ENCODE measurements at regions not wholly inside any gene's neighbourhood (a gene's known extent, or its start where the extent isn't known, plus 50 kb on each side); places are given as distances from the start of the nearest gene placed in this dataset.
"Not testable (repeated sequence)": the region's sequence is repeated elsewhere in the genome, so short reads cannot be mapped to it uniquely, and the experiment has no call there.

DNA sequence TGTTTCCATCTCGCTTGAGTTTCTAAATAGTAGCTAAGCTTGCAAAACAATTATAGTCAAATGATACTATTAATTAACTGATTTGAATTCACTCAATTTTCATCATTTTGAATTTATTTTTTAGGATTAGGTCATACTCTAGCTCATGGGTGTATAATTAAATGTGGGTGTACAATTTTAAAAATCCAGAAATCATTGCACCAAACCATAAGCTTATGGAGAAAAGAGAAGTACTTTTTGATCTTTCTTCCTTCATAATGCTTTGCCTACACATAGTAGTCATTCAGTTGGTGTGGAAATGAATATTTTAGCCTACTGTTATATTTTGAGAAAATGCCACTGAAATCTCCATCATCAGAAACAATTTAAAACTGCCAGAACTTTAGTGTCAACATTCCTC is 175.1 kb downstream of the CD47 start:
- no peak overlapping the region for H3K27ac Mint-ChIP-seq
- peaks cover 18 to 19% of the 10 kb centered on the region in 2 donors for H3K27me3 Mint-ChIP-seq

DNA sequence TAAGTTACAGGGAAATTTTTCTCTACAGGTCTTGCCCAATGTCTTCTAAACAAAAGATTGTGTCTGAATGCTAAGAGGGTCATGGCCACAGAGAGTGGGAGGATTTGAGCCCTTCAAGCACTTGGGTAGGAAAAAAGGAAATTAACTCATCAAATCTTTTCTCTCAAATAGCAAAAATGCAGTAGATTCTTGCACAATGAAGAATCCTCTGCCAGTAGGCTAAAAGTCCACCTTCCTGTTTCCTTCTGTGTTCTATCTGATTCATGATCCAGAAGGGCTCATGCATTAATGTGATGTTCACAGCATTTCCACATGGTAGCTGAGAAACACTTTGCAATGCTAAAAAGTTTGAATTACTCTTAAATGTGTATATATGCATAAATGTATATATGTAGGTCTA is 177.1 kb downstream of the CD47 start:
- no peak overlapping the region for H3K4me3 Mint-ChIP-seq
- H3K4me1 Mint-ChIP-seq: peaks cover 8 to 14% of the 10 kb centered on the region in 2 donors
- no peaks in the 10 kb centered on the region for H3K9me3 Mint-ChIP-seq
- DNase-seq (no peak), ATAC-seq (replicated peaks) (no peak)
- H3K27ac Mint-ChIP-seq: no peak overlapping the region
- no peaks in the 10 kb centered on the region for H3K36me3 Mint-ChIP-seq
- peaks cover 18% of the 10 kb centered on the region in 2 donors for H3K27me3 Mint-ChIP-seq

More for the DNA sequence above, 175.1 kb downstream of the CD47 start:
- no peak for ATAC-seq (replicated peaks)
- Mint-ChIP-seq H3K4me1 (peaks cover 5 to 8% of the 10 kb centered on the region in 2 donors), H3K36me3 (no peaks in the 10 kb centered on the region), H3K4me3 (no peak overlapping the region), H3K9me3 (no peaks in the 10 kb centered on the region)
- no peak for DNase-seq

DNA sequence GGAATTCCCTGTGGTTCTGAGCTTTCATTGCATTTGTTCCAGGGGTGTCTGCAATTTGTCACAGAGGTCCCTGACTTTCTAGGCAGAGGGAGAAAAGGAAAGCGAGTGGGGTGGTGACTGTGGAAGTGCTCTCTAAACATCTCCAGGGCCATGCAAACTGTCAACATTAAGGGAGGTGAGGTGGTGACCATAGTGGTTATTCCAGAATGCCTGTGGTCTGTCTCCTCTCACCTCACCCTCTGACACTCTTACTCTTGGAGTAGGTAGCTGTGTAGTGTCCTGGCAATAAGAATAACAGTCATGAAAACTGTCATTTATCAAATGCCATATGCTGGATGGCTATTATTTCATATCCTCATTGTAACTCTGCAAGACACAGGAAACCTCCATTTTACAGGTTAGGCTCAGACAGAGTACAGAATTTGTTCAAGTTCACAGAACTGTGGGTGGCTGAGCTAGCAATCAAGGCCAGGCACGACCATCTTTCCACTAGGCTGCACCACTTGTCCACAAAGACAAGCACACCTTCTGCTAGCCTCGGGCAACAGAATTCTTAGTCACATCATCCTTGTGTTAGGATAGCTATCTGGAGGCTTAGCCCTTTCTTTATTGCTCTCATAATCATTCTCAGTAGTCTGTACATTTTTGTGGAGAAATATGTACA is 179.4 kb downstream of the CD47 start:
- ATAC-seq (replicated peaks) (no peak), DNase-seq (no peak)
- H3K27ac Mint-ChIP-seq: peak overlapping the region; percentile 31
- peaks cover 3 to 7% of the 10 kb centered on the region in 2 donors for H3K27me3 Mint-ChIP-seq
- no peaks in the 10 kb centered on the region for H3K9me3 Mint-ChIP-seq
- H3K4me3 Mint-ChIP-seq: no peak overlapping the region
- no peaks in the 10 kb centered on the region for H3K36me3 Mint-ChIP-seq
- H3K4me1 Mint-ChIP-seq: peaks cover 8 to 14% of the 10 kb centered on the region in 2 donors

DNA sequence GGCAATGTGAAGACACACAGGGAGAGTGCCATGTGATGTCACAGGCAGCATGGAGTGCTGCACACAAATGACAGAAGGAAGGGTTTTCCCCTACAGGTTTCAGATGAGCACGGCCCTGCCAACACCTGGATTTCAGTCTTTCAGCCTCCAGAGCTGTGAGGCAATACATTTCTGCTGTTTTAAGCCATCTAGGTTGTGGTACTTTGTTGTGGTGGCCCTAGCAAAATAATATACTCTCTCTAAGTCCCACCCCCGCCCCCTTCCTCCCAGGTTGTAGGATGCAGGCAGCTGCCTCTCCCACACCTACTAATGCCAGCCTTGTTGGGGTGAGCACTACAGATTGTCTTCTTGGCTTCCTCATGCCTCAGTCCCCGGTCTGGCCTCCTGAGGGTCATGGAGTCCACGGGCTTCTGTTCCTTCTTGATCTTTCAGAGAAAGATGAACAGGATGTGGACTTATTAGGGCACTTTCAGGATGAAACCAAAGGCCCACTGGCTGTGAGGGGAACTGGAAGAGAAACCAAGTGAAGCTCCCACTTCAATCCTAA is 180.0 kb downstream of the CD47 start:
- Mint-ChIP-seq H3K9me3 (no peaks in the 10 kb centered on the region), H3K27ac (peak overlapping the region; percentile 31), H3K27me3 (peaks cover 0 to 4% of the 10 kb centered on the region in 2 donors), H3K4me3 (no peak overlapping the region), H3K36me3 (no peaks in the 10 kb centered on the region), H3K4me1 (peaks cover 8 to 14% of the 10 kb centered on the region in 2 donors)
- ATAC-seq (replicated peaks) (peak; percentile 98), DNase-seq (peak; percentile 31)

DNA sequence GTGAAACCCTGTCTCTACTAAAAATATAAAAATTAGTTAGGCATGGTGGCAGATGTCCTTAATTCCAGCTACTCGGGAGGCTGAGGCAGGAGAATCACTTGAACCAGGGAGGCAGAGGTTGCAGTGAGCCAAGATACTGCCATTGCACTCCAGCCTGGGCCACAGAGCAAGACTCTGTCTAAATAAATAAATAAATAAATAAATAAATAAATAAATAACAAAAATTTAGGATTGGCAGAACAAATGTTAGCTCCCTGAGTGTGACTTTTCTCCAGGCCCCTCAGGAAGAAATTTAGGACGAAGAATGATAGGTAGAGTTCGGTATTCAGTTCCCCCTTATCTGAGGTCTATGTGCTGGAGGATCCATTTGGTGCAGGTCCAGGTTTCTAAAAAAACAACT is 181.2 kb downstream of the CD47 start:
- not testable (repeated sequence) for DNase-seq; H3K4me3 Mint-ChIP-seq; H3K36me3 Mint-ChIP-seq; ATAC-seq (replicated peaks); H3K9me3 Mint-ChIP-seq; H3K27ac Mint-ChIP-seq; H3K27me3 Mint-ChIP-seq
- peaks cover 8 to 14% of the 10 kb centered on the region in 2 donors for H3K4me1 Mint-ChIP-seq

DNA sequence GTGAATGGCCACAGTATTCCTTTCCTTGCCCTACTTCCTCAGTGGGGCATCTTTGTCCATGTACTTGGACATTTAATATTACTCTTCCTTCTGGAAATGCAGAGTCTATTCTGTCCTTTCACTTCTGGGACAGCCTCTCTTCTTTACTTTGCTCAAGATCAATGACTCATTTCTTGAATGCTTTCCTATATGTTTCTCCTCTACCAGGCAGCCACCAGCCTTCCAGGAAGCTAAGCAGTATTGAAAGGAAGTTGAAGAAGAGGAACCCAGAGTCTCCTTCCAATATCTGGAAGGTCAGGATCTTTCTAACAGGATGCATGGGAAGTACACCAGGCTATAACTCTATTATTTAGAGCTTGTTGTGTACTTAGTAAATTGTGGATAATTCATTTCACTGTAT is 182.8 kb downstream of the CD47 start:
- H3K4me1 Mint-ChIP-seq: peaks cover 8 to 14% of the 10 kb centered on the region in 2 donors
- no peaks in the 10 kb centered on the region for H3K36me3 Mint-ChIP-seq
- ATAC-seq (replicated peaks) (no peak), DNase-seq (no peak)
- no peak overlapping the region for H3K27ac Mint-ChIP-seq
- H3K27me3 Mint-ChIP-seq: peaks cover 3 to 6% of the 10 kb centered on the region in 2 donors
- no peak overlapping the region for H3K4me3 Mint-ChIP-seq
- no peaks in the 10 kb centered on the region for H3K9me3 Mint-ChIP-seq

DNA sequence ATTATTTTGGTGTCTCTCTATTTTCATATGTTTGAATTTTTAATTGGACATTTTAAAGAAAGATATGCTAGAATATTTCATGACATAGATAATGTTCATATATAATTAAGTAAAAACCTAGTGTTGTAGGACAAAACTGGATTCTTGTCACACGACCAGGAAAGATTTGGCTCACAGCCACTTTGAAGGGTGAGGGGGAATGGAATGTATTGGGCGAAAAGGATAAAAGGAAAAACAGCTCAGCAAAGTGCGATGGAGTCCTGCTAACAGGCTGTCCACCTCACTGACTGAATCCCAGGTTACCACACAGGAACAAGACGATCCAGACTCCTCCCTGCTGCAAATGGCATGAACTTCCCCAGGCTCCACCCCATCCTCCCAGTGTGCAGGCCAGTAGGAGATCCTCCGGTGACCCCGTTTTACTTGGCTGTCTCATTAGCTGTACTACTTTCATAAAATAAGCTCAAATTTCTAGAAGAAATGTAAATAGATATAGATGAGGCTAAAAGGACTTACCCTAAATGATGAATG is 186.2 kb downstream of the CD47 start:
- Mint-ChIP-seq H3K36me3 (no peaks in the 10 kb centered on the region), H3K27ac (no peak overlapping the region), H3K27me3 (peaks cover 8 to 9% of the 10 kb centered on the region in 2 donors), H3K4me1 (no peaks in the 10 kb centered on the region), H3K9me3 (no peaks in the 10 kb centered on the region), H3K4me3 (no peak overlapping the region)
- ATAC-seq (replicated peaks): no peak
- no peak for DNase-seq

DNA sequence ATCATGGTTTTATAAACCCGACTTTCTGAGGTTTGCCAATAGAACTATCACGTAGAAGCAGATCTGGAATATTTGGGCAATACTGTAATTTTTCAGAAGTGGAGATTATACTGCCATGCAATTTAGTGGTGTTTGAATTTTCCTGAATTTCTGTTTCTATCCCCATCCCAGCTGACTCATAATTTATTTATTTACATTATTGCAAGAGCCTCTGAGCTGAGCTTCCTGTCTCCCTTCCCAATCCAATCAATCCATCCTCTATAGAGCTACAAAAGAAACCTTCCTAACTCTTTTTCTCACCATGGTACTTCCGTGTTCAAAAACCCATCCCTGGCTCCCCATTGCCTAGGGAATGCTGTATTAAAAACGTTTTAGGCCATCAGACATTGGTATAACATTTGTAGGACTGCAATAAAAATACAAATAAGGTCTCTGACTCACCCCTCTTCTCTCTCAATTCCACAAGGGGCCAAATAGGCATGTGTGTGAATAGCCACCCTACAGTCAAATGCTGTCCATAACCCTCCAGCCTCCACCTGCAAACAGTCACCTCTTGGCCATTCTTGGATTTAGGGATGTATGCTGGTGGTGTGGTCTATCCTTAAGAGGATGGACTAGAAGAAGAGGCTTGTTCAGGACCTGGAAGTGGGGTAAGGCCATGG is 190.7 kb downstream of the CD47 start:
- DNase-seq (no peak), ATAC-seq (replicated peaks) (no peak)
- H3K36me3 Mint-ChIP-seq: no peaks in the 10 kb centered on the region
- H3K27me3 Mint-ChIP-seq: peaks cover 20 to 30% of the 10 kb centered on the region in 2 donors
- H3K4me3 Mint-ChIP-seq: no peak overlapping the region
- no peaks in the 10 kb centered on the region for H3K9me3 Mint-ChIP-seq
- no peak overlapping the region for H3K27ac Mint-ChIP-seq
- H3K4me1 Mint-ChIP-seq: no peaks in the 10 kb centered on the region

DNA sequence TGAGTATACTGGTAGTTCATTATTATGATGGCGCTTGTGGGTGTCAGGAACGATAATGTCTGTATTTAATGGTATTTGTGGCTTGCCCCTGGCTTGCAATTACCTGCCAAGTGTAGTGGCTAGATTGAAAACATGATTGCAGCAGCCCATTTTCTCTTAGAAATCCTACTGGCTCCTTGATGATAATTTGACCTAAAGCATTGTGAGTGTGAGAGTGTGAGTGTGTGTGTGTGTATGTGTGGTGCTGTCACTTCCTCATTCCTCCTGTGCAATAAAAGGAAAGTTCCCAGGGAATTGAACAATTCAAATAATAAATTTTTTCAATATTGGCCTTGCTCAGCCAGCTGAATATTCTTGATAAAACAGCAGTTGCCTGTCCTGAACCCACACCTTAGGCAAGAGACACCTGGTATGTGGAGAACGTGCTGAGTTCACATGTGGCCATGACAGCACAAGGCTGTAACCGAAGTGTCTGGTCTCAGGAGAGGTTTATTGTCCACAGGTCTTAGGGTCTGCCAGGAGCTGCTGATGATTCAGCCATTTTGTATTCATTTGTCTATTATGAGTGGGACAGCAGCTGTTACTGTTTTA is 193.3 kb downstream of the CD47 start:
- no peak for DNase-seq
- no peak overlapping the region for H3K27ac Mint-ChIP-seq
- peaks cover 21 to 40% of the 10 kb centered on the region in 2 donors for H3K27me3 Mint-ChIP-seq
- H3K9me3 Mint-ChIP-seq: no peaks in the 10 kb centered on the region
- H3K36me3 Mint-ChIP-seq: no peaks in the 10 kb centered on the region
- H3K4me1 Mint-ChIP-seq: no peaks in the 10 kb centered on the region
- ATAC-seq (replicated peaks): no peak
- H3K4me3 Mint-ChIP-seq: no peak overlapping the region

DNA sequence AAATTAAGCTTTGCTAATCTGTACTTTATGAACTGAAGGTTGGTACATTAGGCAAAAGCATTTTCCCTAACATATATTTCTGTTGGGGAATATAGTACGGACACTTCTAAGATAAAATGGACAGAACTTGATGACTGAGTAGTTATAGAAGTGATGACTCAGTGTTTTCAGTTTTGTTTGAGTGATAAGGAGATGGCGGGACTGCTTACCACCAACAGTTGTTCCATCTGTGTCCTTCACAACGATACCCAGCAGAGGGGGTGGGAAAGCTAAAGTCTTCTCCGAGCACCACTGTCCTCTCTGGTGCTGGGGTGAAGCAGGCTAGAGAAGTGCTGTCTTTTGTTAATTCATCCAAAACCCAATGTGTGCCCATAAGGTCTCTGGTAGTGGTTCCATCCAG is 195.8 kb downstream of the CD47 start:
- H3K27ac Mint-ChIP-seq: no peak overlapping the region
- no peaks in the 10 kb centered on the region for H3K4me1 Mint-ChIP-seq
- H3K27me3 Mint-ChIP-seq: peaks cover 21 to 39% of the 10 kb centered on the region in 2 donors
- no peaks in the 10 kb centered on the region for H3K9me3 Mint-ChIP-seq
- ATAC-seq (replicated peaks) (no peak), DNase-seq (no peak)
- no peaks in the 10 kb centered on the region for H3K36me3 Mint-ChIP-seq
- no peak overlapping the region for H3K4me3 Mint-ChIP-seq

DNA sequence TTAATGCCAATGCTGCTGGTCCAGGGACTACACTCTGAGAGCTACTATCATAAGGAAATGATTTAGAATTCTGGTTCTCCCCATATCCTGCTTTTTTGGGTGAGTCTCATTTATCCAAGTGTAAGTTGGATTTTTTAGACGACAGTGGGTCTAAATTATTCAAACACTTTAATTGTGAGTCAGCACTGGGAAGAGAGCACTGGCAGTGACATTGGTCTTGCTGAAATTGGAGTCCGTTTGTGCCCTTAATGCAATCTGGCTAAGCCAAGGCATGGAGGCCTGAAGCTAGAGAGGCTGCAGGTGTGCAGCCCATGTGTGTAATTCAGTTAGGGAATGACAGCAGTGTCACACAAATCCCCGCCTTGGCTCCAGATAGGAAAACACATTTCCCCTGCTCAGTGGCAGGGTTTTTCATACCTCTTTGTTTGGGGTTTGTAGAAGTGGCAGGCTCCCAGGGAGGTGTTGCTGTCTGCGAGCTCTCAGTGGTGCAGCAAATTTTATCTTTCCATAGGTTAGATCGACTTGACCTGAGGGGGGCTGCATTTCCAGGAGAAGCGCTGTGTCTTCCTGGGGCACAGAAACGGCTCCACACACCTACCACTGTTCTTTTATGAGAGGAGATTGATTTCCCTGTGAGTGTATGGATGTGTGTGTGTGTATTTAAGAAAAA is 197.7 kb downstream of the CD47 start:
- H3K4me1 Mint-ChIP-seq: no peaks in the 10 kb centered on the region
- H3K36me3 Mint-ChIP-seq: no peaks in the 10 kb centered on the region
- ATAC-seq (replicated peaks): no peak
- peaks cover 3 to 5% of the 10 kb centered on the region in 2 donors for H3K9me3 Mint-ChIP-seq
- DNase-seq: no peak
- no peak overlapping the region for H3K4me3 Mint-ChIP-seq
- H3K27me3 Mint-ChIP-seq: peaks cover 21 to 45% of the 10 kb centered on the region in 2 donors
- no peak overlapping the region for H3K27ac Mint-ChIP-seq

DNA sequence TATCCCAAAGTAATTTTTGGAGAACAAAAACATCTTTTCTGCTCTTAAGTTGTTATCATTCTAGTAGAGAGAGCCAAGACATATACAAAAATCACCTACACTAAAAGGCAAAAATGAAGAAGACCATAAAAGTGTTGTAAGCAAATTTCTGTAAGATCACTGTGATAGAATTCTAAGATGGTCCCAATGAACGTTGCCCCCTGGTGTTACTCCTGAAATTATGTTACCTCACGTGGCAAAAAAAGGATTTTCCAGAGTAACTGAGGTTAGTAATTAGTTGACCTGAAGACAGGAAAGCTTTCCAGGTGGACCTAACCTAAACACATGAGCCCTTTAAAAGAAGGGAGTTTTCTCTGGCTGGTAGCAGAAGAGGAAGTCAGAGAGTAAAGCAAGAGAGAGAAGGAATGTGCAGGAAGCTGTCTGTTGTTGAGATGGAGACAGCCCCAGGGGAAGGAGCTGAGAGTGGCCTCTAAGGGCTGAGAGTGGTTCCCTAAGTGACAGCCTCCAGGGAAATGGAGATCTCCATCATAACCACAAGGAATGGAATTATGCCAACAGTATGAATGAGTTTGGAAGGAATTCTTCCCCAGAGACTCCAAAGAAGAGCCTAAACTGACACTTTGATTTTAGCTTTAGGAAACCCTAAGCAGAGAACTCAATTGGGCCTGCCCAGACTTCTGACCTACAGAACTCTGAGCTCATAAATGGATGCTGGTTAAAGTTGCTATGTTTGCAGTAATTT is 205.9 kb downstream of the CD47 start:
- ATAC-seq (replicated peaks) (no peak), DNase-seq (no peak)
- Mint-ChIP-seq H3K36me3 (no peaks in the 10 kb centered on the region), H3K4me1 (peaks cover 0 to 3% of the 10 kb centered on the region in 2 donors), H3K27ac (no peak overlapping the region), H3K27me3 (peaks cover 0 to 6% of the 10 kb centered on the region in 2 donors), H3K9me3 (peaks cover 4 to 5% of the 10 kb centered on the region in 2 donors), H3K4me3 (no peak overlapping the region)

DNA sequence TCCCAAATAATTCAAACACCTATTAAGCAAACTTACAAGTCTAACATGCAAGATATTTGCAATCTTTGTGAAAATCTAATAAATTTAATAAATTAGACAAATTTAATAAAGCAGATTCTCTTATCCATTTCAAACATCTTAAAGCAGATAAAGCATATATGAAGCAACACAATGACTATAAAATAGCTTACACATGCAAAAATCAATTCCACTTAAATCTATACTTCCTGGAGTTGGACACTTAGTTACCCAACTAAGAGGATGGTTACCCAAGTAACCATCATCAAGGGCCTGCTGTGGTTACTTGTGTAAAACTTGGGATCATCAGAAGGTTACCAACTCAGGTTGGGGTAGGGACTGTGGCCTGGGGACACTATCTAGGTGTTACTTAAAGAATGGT is 206.8 kb downstream of the CD47 start:
- Mint-ChIP-seq H3K27ac (no peak overlapping the region), H3K4me3 (no peak overlapping the region)
- no peak for DNase-seq

More for the DNA sequence above, 206.8 kb downstream of the CD47 start:
- peaks cover 0 to 3% of the 10 kb centered on the region in 2 donors for H3K4me1 Mint-ChIP-seq
- no peaks in the 10 kb centered on the region for H3K36me3 Mint-ChIP-seq
- H3K9me3 Mint-ChIP-seq: peaks cover 2% of the 10 kb centered on the region in 2 donors
- H3K27me3 Mint-ChIP-seq: peaks cover 0 to 2% of the 10 kb centered on the region in 2 donors
- ATAC-seq (replicated peaks): no peak

Data from stimulated activated naive B cell treated with anti-CD40 and anti-IgM and Interleukin-4, amounts not matched to agents 10 μg/mL and 1 μg/mL and 100 μg/mL, for 72 hours (primary cell).